Tibial nerve (tissue), 4 donors: ENCODE measurements at regions not wholly inside any gene's neighbourhood (a gene's known extent, or its start where the extent isn't known, plus 50 kb on each side); places are given as distances from the start of the nearest gene placed in this dataset.

Experiments used
- DNase-seq, 2 donors: peaks; one replicate each; pipeline ENCODE4 v3.0.0-alpha.2; 2019; ENCODE audit warnings: low spot score in 2 of 2
- H3K27ac ChIP-seq, 4 donors: fragments of 200-600 bp; sonication (generic) in 3 of 4; one replicate each; pipeline ENCODE4 v1.5.1; 2017 to 2019; ENCODE audit warnings: mild to moderate bottlenecking in 1 of 4
- H3K27me3 ChIP-seq, 2 donors: fragments of 200-600 bp; sonication (generic) in 1 of 2; one replicate each; pipeline versions ENCODE4 v1.5.1 to v1.6.0; 2017 to 2019
- H3K36me3 ChIP-seq, 3 donors: fragments of 200-600 bp; sonication (generic); one replicate each; pipeline ENCODE4 v1.5.1; 2018 to 2019
- H3K4me1 ChIP-seq, 4 donors: fragments of 200-600 bp; sonication (generic) in 3 of 4; one replicate each; pipeline ENCODE4 v1.5.1; 2017 to 2019
- H3K4me3 ChIP-seq, 4 donors: fragments of 200-600 bp; sonication (generic) in 3 of 4; one replicate each; pipeline ENCODE4 v1.5.1; 2017 to 2019; ENCODE audit warnings: mild to moderate bottlenecking in 1 of 4, moderate library complexity in 1 of 4
- H3K9me3 ChIP-seq, 4 donors: fragments of 200-600 bp; sonication (generic) in 3 of 4; one replicate each; pipeline ENCODE4 v1.5.1; 2017 to 2019
- EP300 ChIP-seq, 2 donors: sonication (generic); formaldehyde crosslinking; IDR thresholded peaks; one replicate each; pipeline ENCODE4 v1.6.1; 2017; ENCODE audit warnings: antibody characterized with exemption in 2 of 2, mild to moderate bottlenecking in 1 of 2
- POLR2A ChIP-seq, 2 donors: fragments of 450-650 bp; IDR thresholded peaks; one replicate each; pipeline ENCODE4 v1.6.1; 2017; ENCODE audit warnings: antibody characterized with exemption in 2 of 2, mild to moderate bottlenecking in 2 of 2, moderate library complexity in 2 of 2
- WGBS, 2 donors: methylation state at CpG; one replicate each; pipeline ENCODE4 v1.1.5; 2018; 5-methylcytosine and 5-hydroxymethylcytosine counted together
- TF ChIP-seq, protein P1 (sequence below), 5 experiments: fragments of 200-600 bp in 3 of 5; fragments of 450-650 bp in 2 of 5; sonication (generic) in 3 of 5; IDR thresholded peaks; one replicate each; pipeline ENCODE4 v1.5.1; 2016 to 2019; ENCODE audit warnings: antibody characterized with exemption in 5 of 5, mild to moderate bottlenecking in 3 of 5, moderate library complexity in 2 of 5

- no peak overlapping the region for H3K4me3 ChIP-seq
- H3K4me1 ChIP-seq: no peaks in the 10 kb centered on the region
- TF ChIP-seq POLR2A (IDR thresholded peaks at IDR 0.05): no peak
- TF ChIP-seq EP300 (IDR thresholded peaks at IDR 0.05): no peak
- TF ChIP-seq, protein P1, sequence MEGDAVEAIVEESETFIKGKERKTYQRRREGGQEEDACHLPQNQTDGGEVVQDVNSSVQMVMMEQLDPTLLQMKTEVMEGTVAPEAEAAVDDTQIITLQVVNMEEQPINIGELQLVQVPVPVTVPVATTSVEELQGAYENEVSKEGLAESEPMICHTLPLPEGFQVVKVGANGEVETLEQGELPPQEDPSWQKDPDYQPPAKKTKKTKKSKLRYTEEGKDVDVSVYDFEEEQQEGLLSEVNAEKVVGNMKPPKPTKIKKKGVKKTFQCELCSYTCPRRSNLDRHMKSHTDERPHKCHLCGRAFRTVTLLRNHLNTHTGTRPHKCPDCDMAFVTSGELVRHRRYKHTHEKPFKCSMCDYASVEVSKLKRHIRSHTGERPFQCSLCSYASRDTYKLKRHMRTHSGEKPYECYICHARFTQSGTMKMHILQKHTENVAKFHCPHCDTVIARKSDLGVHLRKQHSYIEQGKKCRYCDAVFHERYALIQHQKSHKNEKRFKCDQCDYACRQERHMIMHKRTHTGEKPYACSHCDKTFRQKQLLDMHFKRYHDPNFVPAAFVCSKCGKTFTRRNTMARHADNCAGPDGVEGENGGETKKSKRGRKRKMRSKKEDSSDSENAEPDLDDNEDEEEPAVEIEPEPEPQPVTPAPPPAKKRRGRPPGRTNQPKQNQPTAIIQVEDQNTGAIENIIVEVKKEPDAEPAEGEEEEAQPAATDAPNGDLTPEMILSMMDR (IDR thresholded peaks at IDR 0.05): no peak
- no peaks in the 10 kb centered on the region for H3K27me3 ChIP-seq
- H3K27ac ChIP-seq: no peak overlapping the region
- 51 to 65% methylated on average over 3 of the region's 3 CpGs for WGBS, 2 donors
- no peak for DNase-seq
- no peaks in the 10 kb centered on the region for H3K36me3 ChIP-seq
- no peaks in the 10 kb centered on the region for H3K9me3 ChIP-seq
Measured at GRCh38 chr2:21856708-21857107, 732.9 kb downstream of the TDRD15 start.

GRCh38 chr2:21860907-21861306 lies 737.1 kb downstream of the TDRD15 start:
- H3K27me3 ChIP-seq: no peaks in the 10 kb centered on the region
- H3K4me1 ChIP-seq: no peaks in the 10 kb centered on the region
- DNase-seq: no peak
- TF ChIP-seq POLR2A (IDR thresholded peaks at IDR 0.05) (no peak), EP300 (IDR thresholded peaks at IDR 0.05) (no peak)
- TF ChIP-seq, protein P1 (IDR thresholded peaks at IDR 0.05): no peak
- 79 to 82% methylated on average over 2 of the region's 2 CpGs for WGBS, 2 donors
- no peak overlapping the region for H3K4me3 ChIP-seq
- H3K36me3 ChIP-seq: no peaks in the 10 kb centered on the region
- H3K9me3 ChIP-seq: no peaks in the 10 kb centered on the region
- no peak overlapping the region for H3K27ac ChIP-seq

GRCh38 chr2:21866316-21866715 lies 742.5 kb downstream of the TDRD15 start:
- no peak overlapping the region for H3K27ac ChIP-seq
- H3K9me3 ChIP-seq: no peaks in the 10 kb centered on the region
- no peaks in the 10 kb centered on the region for H3K4me1 ChIP-seq
- no peaks in the 10 kb centered on the region for H3K36me3 ChIP-seq
- H3K27me3 ChIP-seq: no peaks in the 10 kb centered on the region
- 83 to 89% methylated on average over 4 to 5 of the region's 5 CpGs for WGBS, 2 donors
- no peak for TF ChIP-seq EP300 (IDR thresholded peaks at IDR 0.05)
- no peak for TF ChIP-seq POLR2A (IDR thresholded peaks at IDR 0.05)
- TF ChIP-seq, protein P1 (IDR thresholded peaks at IDR 0.05): no peak
- DNase-seq: no peak
- no peak overlapping the region for H3K4me3 ChIP-seq

DNA sequence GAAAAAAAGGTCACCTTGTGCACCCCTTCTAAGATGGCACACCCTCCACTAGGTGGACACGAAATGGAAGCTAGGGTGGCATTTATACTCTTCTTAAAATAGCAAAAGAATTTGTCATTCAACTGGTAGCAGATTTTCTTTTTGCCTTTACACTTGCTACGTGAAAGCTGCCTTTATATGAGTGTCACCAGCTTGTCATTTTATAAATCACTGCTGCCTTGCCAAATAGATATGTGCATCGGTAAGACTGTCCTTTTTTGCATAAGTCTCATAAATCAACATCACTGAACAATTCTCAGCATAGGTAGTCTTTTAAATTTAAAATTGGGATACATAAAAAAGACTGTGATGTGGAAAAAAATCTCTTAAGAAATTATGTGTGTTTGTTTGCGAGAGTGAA lies 764.1 kb downstream of the TDRD15 start:
- H3K4me1 ChIP-seq: peaks cover 0 to 8% (median 0%) of the 10 kb centered on the region in 4 donors
- H3K4me3 ChIP-seq: no peak overlapping the region
- H3K9me3 ChIP-seq: no peaks in the 10 kb centered on the region
- TF ChIP-seq EP300 (IDR thresholded peaks at IDR 0.05) (no peak), POLR2A (IDR thresholded peaks at IDR 0.05) (no peak)
- TF ChIP-seq, protein P1 (IDR thresholded peaks at IDR 0.05): no peak
- no peak for DNase-seq
- H3K27ac ChIP-seq: no peak overlapping the region
- no peaks in the 10 kb centered on the region for H3K36me3 ChIP-seq
- H3K27me3 ChIP-seq: no peaks in the 10 kb centered on the region
- 70 to 75% methylated on average over 4 of the region's 4 CpGs for WGBS, 2 donors

GRCh38 chr2:21890041-21890440 lies 766.3 kb downstream of the TDRD15 start:
- no peaks in the 10 kb centered on the region for H3K27me3 ChIP-seq
- H3K4me3 ChIP-seq: no peak overlapping the region
- TF ChIP-seq POLR2A (IDR thresholded peaks at IDR 0.05): no peak
- no peak for TF ChIP-seq EP300 (IDR thresholded peaks at IDR 0.05)
- TF ChIP-seq, protein P1 (IDR thresholded peaks at IDR 0.05): no peak
- peaks cover 0 to 8% (median 0%) of the 10 kb centered on the region in 4 donors for H3K4me1 ChIP-seq
- H3K36me3 ChIP-seq: no peaks in the 10 kb centered on the region
- DNase-seq: no peak
- H3K27ac ChIP-seq: no peak overlapping the region
- WGBS, 2 donors: 54 to 60% methylated on average over 7 of the region's 7 CpGs
- H3K9me3 ChIP-seq: no peaks in the 10 kb centered on the region
